ENCODE measurements at regions not wholly inside any gene's neighbourhood (a gene's known extent, or its start where the extent isn't known, plus 50 kb on each side); places are given as distances from the start of the nearest gene placed in this dataset.

DNA sequence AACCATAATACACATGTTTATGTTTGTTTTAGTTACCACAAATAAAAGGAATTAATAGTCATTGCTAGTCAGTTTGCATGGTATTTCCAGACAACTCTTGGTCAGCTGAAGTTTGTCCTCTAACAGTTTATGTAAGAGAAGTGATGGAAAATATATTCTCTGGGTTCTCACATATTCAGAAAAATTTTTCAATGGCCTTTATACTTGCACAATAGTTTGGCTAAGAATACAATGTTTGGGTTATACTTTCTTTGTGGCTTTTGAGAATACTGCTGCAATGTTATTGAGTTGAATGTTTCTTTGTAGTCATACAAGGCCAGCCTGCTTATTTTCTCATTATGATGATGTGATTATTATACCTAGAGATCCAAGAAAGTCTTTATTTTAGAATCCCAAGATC, 133.9 kb downstream of the RAP2B start:
- TF ChIP-seq, protein P1, sequence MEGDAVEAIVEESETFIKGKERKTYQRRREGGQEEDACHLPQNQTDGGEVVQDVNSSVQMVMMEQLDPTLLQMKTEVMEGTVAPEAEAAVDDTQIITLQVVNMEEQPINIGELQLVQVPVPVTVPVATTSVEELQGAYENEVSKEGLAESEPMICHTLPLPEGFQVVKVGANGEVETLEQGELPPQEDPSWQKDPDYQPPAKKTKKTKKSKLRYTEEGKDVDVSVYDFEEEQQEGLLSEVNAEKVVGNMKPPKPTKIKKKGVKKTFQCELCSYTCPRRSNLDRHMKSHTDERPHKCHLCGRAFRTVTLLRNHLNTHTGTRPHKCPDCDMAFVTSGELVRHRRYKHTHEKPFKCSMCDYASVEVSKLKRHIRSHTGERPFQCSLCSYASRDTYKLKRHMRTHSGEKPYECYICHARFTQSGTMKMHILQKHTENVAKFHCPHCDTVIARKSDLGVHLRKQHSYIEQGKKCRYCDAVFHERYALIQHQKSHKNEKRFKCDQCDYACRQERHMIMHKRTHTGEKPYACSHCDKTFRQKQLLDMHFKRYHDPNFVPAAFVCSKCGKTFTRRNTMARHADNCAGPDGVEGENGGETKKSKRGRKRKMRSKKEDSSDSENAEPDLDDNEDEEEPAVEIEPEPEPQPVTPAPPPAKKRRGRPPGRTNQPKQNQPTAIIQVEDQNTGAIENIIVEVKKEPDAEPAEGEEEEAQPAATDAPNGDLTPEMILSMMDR (IDR thresholded peaks at IDR 0.05) = no peak
- no peak for TF ChIP-seq EZH2 (IDR thresholded peaks at IDR 0.05; ENCODE audit: borderline replicate concordance, insufficient read depth, low read depth, low read length, poor library complexity, severe bottlenecking)
